IMR-90 (cell line): ENCODE measurements at regions not wholly inside any gene's neighbourhood (a gene's known extent, or its start where the extent isn't known, plus 50 kb on each side); places are given as distances from the start of the nearest gene placed in this dataset.
A peak's percentile ranks its signal among the peaks of the same experiment; 100 is the strongest.

Source experiments
- ATAC-seq: fragments of 200-7000 bp; cut with Tn5 transposase; 2 replicates; pipeline ENCODE4 v1.9.1; 2020; ENCODE audit warnings: low read depth, mild to moderate bottlenecking, moderate library complexity
- BruUV-seq: library from RNA; stranded (reverse); fragments of 400-500 nt; replicated peaks from 2 replicates; lab custom pipeline; 2021; lab: Mats Ljungman, UMichigan
- CTCF ChIA-PET: fragments of 300-600 bp; formaldehyde crosslinking; extraction: SDS; loops from one replicate; lab custom pipeline; 2021; ENCODE audit warnings: antibody characterized with exemption; lab: Yijun Ruan, JAX
- POLR2A ChIA-PET: fragments of 300-600 bp; sonication (Branson Sonifier 250); formaldehyde crosslinking; loops from one replicate; lab custom pipeline; 2022; ENCODE audit warnings: antibody characterized with exemption; ENCODE audit not compliant: unreplicated experiment; lab: Charles Lee
- DNase-seq: peaks from one replicate; pipeline ENCODE4 v3.0.0; 2013
- H2AFZ ChIP-seq: replicated peaks from 2 replicates; pipeline ENCODE3; 2013; ENCODE audit warnings: low read length, mild to moderate bottlenecking; ENCODE audit not compliant: poor library complexity
- H2AK5ac ChIP-seq: 2 replicates; pipeline ENCODE4 v1.6.1; 2013; ENCODE audit warnings: low read depth, low read length, inconsistent platforms
- H2AK9ac ChIP-seq: replicated peaks from 2 replicates; pipeline ENCODE3; 2013; ENCODE audit warnings: mild to moderate bottlenecking, low read depth, low read length, moderate library complexity; ENCODE audit not compliant: poor library complexity
- H2BK120ac ChIP-seq: 2 replicates; pipeline ENCODE4 v1.6.1; 2013; ENCODE audit warnings: low read depth, low read length, inconsistent platforms
- H2BK15ac ChIP-seq: 3 replicates; pipeline ENCODE4 v1.6.1; 2013; ENCODE audit warnings: low read depth, low read length, inconsistent platforms
- H2BK20ac ChIP-seq: 2 replicates; pipeline ENCODE4 v1.6.1; 2013; ENCODE audit warnings: low read depth, mild to moderate bottlenecking, inconsistent platforms, low read length, moderate library complexity
- H2BK5ac ChIP-seq: 2 replicates; pipeline ENCODE4 v1.6.1; 2013; ENCODE audit warnings: mild to moderate bottlenecking, low read depth, low read length, inconsistent platforms; ENCODE audit not compliant: poor library complexity, severe bottlenecking
- H3K14ac ChIP-seq: replicated peaks from 2 replicates; pipeline ENCODE4 v1.6.1; 2013; ENCODE audit warnings: low read depth, low read length, inconsistent platforms
- H3K18ac ChIP-seq: 2 replicates; pipeline ENCODE4 v1.6.1; 2013; ENCODE audit warnings: low read depth, low read length, control low read depth
- H3K23ac ChIP-seq: 2 replicates; pipeline ENCODE4 v1.6.1; 2013; ENCODE audit warnings: low read depth, low read length, inconsistent platforms
- H3K27ac ChIP-seq: 2 replicates; pipeline ENCODE4 v1.5.1; 2013; ENCODE audit warnings: mild to moderate bottlenecking, control low read depth, low read length; ENCODE audit not compliant: insufficient read depth
- H3K27me3 ChIP-seq: 2 replicates; pipeline ENCODE4 v1.6.1; 2013; ENCODE audit warnings: low read length; ENCODE audit not compliant: control insufficient read depth, insufficient read depth
- H3K36me3 ChIP-seq: 2 replicates; pipeline ENCODE4 v1.6.1; 2013; ENCODE audit warnings: low read length, mixed read lengths; ENCODE audit not compliant: control insufficient read depth, insufficient read depth
- H3K4ac ChIP-seq: 2 replicates; pipeline ENCODE4 v1.6.1; 2013; ENCODE audit warnings: low read depth, low read length, inconsistent platforms
- H3K4me1 ChIP-seq: 2 replicates; pipeline ENCODE4 v1.6.1; 2013; ENCODE audit warnings: low read length, mixed read lengths; ENCODE audit not compliant: control insufficient read depth, insufficient read depth
- H3K4me2 ChIP-seq: 2 replicates; pipeline ENCODE4 v1.6.1; 2013; ENCODE audit warnings: low read depth, mild to moderate bottlenecking, control low read depth, low read length, moderate library complexity
- H3K4me3 ChIP-seq: 2 replicates; pipeline ENCODE4 v1.5.1; 2013; ENCODE audit warnings: low read depth, mild to moderate bottlenecking, control low read depth, low read length, moderate library complexity; ENCODE audit not compliant: insufficient read depth
- H3K56ac ChIP-seq: 2 replicates; pipeline ENCODE4 v1.6.1; 2013; ENCODE audit warnings: low read length, inconsistent platforms; ENCODE audit not compliant: insufficient read depth; ENCODE audit errors: extremely low read depth
- H3K79me1 ChIP-seq, 2 experiments: 2 replicates each; pipeline ENCODE4 v1.6.1; 2013; ENCODE audit warnings: low read length in 2 of 2, inconsistent platforms in 1 of 2, low read depth in 1 of 2
- H3K9ac ChIP-seq: 2 replicates; pipeline ENCODE4 v1.6.1; 2013; ENCODE audit warnings: low read depth, low read length, control low read depth
- H3K9me1 ChIP-seq: 2 replicates; pipeline ENCODE4 v1.6.1; 2013; ENCODE audit warnings: low read length, inconsistent platforms; ENCODE audit not compliant: insufficient read depth
- H3K9me3 ChIP-seq: 2 replicates; pipeline ENCODE4 v1.6.1; 2013; ENCODE audit warnings: low read length; ENCODE audit not compliant: control insufficient read depth, insufficient read depth
- H4K20me1 ChIP-seq: 2 replicates; pipeline ENCODE4 v1.6.1; 2013; ENCODE audit warnings: low read length, inconsistent platforms; ENCODE audit not compliant: insufficient read depth
- H4K5ac ChIP-seq: 2 replicates; pipeline ENCODE4 v1.6.1; 2013; ENCODE audit warnings: mild to moderate bottlenecking, low read depth, low read length, control low read depth
- H4K8ac ChIP-seq, 2 experiments: 2 replicates each; pipeline ENCODE4 v1.6.1; 2013; ENCODE audit warnings: low read depth in 2 of 2, low read length in 2 of 2, control low read depth in 1 of 2, inconsistent platforms in 1 of 2
- H4K91ac ChIP-seq: 2 replicates; pipeline ENCODE4 v1.6.1; 2013; ENCODE audit warnings: low read depth, low read length, inconsistent platforms; ENCODE audit not compliant: insufficient read depth
- CEBPB ChIP-seq: IDR thresholded peaks from 2 replicates; pipeline ENCODE4 v1.6.1; 2012; ENCODE audit warnings: low read depth, low read length, improper control_type of control experiment
- CHD1 ChIP-seq: IDR thresholded peaks from 2 replicates; pipeline ENCODE4 v1.6.1; 2012; ENCODE audit warnings: low read depth, low read length, improper control_type of control experiment
- ELK1 ChIP-seq: fragments of 150-350 bp; IDR thresholded peaks from 2 replicates; pipeline ENCODE4 v1.6.1; 2016; ENCODE audit warnings: low read depth, mild to moderate bottlenecking, low read length, moderate library complexity, borderline replicate concordance
- FOS ChIP-seq: fragments of 150-350 bp; IDR thresholded peaks from 2 replicates; pipeline ENCODE4 v1.6.1; 2016; ENCODE audit warnings: low read depth, low read length
- NFE2L2 ChIP-seq: fragments of 150-350 bp; IDR thresholded peaks from 2 replicates; pipeline ENCODE4 v1.6.1; 2016; ENCODE audit warnings: low read depth, mild to moderate bottlenecking, low read length
- POLR2A ChIP-seq: IDR thresholded peaks from 2 replicates; pipeline ENCODE4 v1.6.1; 2012; ENCODE audit warnings: mild to moderate bottlenecking, low read depth, low read length
- RCOR1 ChIP-seq: IDR thresholded peaks from 2 replicates; pipeline ENCODE4 v1.6.1; 2012; ENCODE audit warnings: mild to moderate bottlenecking, low read length, improper control_type of control experiment; ENCODE audit not compliant: insufficient replicate concordance
- RFX5 ChIP-seq: IDR thresholded peaks from 2 replicates; pipeline ENCODE4 v1.8.0; 2012; ENCODE audit warnings: low read depth, mild to moderate bottlenecking, low read length, moderate library complexity
- SMC3 ChIP-seq: fragments of 150-350 bp; IDR thresholded peaks from 2 replicates; pipeline ENCODE4 v1.6.1; 2016; ENCODE audit warnings: low read depth, mild to moderate bottlenecking, antibody characterized with exemption, low read length, moderate library complexity
- WGBS, 2 experiments: methylation state at CpG; one replicate each; pipeline versions ENCODE4 v1.1.5 to v1.1.7; 2013; ENCODE audit warnings: missing lambda C conversion rate in 2 of 2; ENCODE audit not compliant: insufficient read length in 1 of 2; ENCODE audit errors: extremely low coverage in 2 of 2; 5-methylcytosine and 5-hydroxymethylcytosine counted together
- dilution Hi-C: fragments of 300-500 bp; cut with HindIII; formaldehyde crosslinking; loops from one replicate; pipeline ENCODE4 v1.14.3; 2018; ENCODE audit warnings: low sequenced_read_pairs; ENCODE audit not compliant: unreplicated experiment
- in situ Hi-C: fragments of 300-500 bp; cut with MboI; formaldehyde crosslinking; loops from 3 replicates; pipeline ENCODE4 v1.14.3; 2019; ENCODE audit warnings: low sequenced_read_pairs, inconsistent platforms, mixed read lengths
- intact Hi-C: fragments of 100-400 bp; cut with micrococcal nuclease; formaldehyde crosslinking; loops from 2 replicates; pipeline ENCODE4 v1.10.0; 2022

DNA sequence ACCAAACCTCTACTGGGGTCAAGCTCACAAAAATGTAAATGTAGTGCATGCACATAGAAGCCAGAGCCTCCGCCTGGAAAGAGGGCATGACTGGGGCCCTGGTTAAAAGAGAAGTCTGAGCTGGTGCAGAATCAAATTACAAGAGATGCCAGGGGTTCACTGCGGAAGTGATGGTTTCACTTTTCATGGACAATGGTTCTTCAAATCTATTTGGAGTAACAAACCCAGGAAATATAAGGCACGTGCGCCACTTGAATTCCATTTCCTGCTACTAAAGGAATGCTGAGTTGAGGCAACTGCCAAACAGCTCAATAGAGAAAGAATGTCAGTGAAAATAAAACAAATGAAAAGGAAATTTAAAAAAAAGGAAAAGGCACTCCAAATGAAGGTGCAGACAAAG is 79.8 kb downstream of the FUNDC1 start:
- no peaks in the 10 kb centered on the region for H3K9me1 ChIP-seq
- CTCF ChIA-PET = no interaction called here

More for the DNA sequence above, 79.8 kb downstream of the FUNDC1 start:
- H2BK20ac ChIP-seq = no peak overlapping the region
- no peak overlapping the region for H2AK5ac ChIP-seq
- no peaks in the 10 kb centered on the region for H4K20me1 ChIP-seq
- H2AK9ac ChIP-seq = no peak overlapping the region
- WGBS, 2 experiments = 37% methylated on average over 2 of the region's 4 CpGs; no CpG with 5 or more reads in 1 of the 2 experiments
- H3K27me3 ChIP-seq = peaks cover 2% of the 10 kb centered on the region
- no peak overlapping the region for H3K9ac ChIP-seq
- H3K56ac ChIP-seq = no peak overlapping the region
- H4K91ac ChIP-seq = no peak overlapping the region
- no peak overlapping the region for H3K27ac ChIP-seq
- TF ChIP-seq FOS (no peak), SMC3 (no peak), POLR2A (no peak), ELK1 (no peak), RCOR1 (no peak), RFX5 (no peak), CHD1 (no peak), CEBPB (no peak), NFE2L2 (no peak)
- H4K8ac ChIP-seq = no peak overlapping the region
- no peak overlapping the region for H2BK15ac ChIP-seq
- no peak overlapping the region for H2AFZ ChIP-seq
- POLR2A ChIA-PET = no interaction called here
- no peak overlapping the region for H2BK5ac ChIP-seq
- intact Hi-C loops = no loop called here
- no peaks in the 10 kb centered on the region for H3K9me3 ChIP-seq
- no peak overlapping the region for H4K5ac ChIP-seq
- H3K4me2 ChIP-seq = no peak overlapping the region
- no peaks in the 10 kb centered on the region for H3K4me1 ChIP-seq
- in situ Hi-C loops = no loop called here
- no peak overlapping the region for H3K14ac ChIP-seq
- no peak for ATAC-seq
- no peak overlapping the region for H3K18ac ChIP-seq
- dilution Hi-C loops = no loop called here
- no peak overlapping the region for H2BK120ac ChIP-seq
- peak; percentile 4 for DNase-seq
- no peak overlapping the region for H3K4ac ChIP-seq
- BruUV-seq = no TSS peak
- no peak overlapping the region for H3K4me3 ChIP-seq
- no peak overlapping the region for H3K23ac ChIP-seq
- H3K79me1 ChIP-seq = no peaks in the 10 kb centered on the region
- H3K36me3 ChIP-seq = no peaks in the 10 kb centered on the region
